EH (cell line): ENCODE measurements at regions not wholly inside any gene's neighbourhood (a gene's known extent, or its start where the extent isn't known, plus 50 kb on each side); places are given as distances from the start of the nearest gene placed in this dataset.
A peak's percentile ranks its signal among the peaks of the same experiment; 100 is the strongest.

Experiments used
- DNase-seq: peaks from one replicate; pipeline ENCODE4 v3.0.0-alpha.2; 2015; ENCODE audit warnings: low read depth

DNA sequence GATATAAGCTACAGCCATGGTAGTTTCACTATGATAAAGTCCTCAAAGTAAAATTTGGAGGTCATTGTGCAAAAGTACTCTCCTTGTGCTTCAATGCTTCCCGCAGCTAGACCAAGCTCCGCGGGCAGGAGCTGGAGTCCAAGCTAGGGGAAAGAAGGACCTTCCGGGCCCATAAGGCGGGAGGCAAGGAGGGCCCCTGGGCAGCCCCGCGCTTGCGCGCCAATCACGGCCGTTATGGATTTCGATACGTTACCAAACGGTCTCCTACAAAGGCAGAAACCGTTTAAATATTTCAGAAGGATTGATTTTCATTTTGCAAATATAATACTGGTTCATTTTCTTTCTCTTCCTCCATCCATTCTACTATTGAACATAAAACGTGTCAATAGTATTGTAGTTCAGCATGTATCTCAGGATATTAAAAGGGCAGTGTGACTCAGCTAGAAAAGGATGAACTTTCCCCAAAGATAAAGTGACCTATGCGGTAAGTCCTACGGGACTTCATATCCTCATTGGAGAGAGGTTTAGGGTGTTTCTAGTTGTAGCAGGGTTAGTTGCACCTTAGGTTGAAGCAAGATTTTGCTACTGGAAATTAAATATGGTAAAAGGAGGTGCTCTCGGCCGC, 128.0 kb downstream of the KIF20B start:
- DNase-seq = no peak

DNA sequence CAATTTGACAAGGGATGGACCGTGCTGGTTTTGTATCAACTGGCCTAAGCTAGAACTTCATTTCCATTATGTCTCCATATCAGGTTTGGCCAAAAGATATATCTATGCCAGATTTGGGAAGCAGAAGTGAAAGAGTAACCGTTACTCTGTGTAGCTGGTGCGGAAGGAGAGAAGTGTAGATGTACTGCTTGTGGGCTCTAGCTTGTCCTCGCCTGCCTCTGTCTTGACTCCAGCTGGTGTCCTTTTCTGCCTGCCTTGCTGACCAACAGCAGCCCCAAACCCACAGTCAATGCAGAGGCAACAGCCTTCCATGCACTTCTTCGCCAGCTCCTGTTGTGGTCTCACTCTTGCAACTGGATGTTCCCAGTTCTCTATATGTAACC, 128.5 kb downstream of the KIF20B start:
- no peak for DNase-seq

DNA sequence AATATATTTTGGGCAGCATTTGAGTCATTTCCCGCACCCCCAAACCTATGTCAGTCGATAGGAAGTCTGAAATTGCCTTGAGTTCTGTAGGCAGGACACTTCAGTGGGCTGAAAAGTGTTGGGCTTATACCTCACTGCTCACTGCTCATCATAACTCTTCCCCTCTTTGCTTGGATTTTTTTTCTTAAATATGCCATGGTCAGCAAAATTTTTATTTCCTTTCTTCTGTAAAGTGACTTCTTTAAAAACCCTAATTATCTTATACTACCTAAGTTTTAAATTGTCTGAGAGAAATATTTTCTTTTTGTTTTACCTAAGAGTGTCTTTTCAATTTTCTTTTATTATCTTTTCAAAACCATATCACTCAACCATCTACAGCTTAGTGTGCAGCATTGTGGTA, 129.2 kb downstream of the KIF20B start:
- DNase-seq = no peak

DNA sequence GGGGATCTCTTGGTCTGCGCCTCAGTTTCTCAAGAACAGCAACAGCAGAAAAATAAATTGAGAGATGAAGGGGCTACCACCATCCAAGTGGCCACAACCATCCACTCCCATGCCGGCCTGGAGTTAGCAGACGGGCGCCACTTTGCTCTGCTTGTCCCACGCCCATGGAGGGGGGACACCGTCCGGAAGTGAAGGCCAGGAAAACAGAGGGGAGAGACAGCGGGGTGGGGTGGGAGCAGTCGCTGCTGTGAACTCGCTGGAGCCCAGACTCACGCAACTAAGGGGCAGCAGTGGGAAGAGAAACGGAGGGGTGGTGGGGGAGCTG, 135.4 kb downstream of the KIF20B start:
- DNase-seq = no peak

DNA sequence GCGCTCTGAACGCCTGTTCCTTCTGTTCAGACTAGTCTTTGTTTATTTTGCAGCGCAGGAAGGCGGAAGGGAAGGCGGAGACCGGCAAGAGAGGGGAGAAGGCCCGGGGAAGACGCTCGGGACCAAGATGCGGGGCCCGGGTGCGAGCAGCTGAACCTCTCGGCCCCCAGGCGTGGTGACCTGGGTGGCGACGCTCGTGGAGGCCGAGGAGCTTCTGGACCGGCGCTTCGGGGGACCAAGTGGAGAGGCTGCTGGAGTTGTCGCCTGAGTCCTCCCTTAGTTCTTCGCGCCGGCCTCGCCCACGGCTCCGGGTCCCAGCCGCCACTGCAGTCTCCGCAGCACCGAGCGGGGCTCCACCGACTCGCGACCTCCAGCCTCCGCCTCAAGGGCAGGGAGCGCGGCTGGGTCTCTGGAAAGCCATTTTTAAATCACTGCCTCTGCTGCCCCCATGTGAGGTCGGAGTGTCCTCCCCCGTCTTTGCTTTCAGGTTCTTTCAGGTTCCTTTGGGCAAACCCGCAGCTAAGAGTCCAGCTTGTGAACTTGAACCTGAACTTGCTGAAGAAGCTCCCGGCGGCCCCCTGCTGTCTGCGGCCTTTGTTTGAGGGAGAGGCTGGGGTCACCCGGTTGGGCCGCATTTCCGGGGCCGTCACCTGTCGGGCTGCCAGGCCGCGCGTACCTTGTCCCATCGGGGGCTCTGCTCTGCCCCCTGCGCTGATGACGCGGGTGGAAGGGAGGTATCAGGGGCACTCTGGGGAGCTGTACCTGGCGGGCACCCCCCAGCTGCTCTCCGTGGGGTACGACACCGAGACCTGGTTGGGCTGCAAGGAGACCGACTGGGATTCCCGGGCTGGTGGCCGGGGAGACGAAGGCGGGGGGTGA, 136.0 kb downstream of the KIF20B start:
- DNase-seq = peak; percentile 26

DNA sequence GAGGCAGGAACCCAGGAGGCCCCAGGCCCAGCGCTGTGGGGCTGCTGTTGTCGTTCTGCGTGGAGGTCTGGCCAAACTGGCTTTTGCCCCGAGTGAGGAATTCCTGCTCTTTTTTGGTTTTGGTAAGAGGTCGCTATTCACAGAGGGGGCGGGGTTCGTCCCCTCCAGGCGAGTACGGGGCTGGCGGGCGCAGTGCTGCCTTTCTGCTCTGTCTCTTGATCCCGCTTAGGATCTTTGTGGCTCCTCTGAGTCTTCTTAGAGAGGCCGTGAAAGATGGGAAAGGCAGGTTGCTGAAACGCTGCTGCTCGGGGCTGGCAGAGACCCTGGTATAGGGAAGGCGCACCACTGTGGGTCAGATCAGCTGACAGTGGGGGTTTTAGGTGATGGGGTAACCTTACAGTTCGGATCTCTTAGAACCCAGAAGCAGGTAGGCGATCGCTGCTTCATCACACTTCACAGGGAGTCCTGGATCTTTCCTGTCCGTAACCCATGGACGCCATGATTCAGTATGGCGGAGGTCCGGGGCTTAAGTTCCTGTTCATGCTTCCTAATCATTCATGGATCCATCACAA, 136.7 kb downstream of the KIF20B start:
- no peak for DNase-seq

DNA sequence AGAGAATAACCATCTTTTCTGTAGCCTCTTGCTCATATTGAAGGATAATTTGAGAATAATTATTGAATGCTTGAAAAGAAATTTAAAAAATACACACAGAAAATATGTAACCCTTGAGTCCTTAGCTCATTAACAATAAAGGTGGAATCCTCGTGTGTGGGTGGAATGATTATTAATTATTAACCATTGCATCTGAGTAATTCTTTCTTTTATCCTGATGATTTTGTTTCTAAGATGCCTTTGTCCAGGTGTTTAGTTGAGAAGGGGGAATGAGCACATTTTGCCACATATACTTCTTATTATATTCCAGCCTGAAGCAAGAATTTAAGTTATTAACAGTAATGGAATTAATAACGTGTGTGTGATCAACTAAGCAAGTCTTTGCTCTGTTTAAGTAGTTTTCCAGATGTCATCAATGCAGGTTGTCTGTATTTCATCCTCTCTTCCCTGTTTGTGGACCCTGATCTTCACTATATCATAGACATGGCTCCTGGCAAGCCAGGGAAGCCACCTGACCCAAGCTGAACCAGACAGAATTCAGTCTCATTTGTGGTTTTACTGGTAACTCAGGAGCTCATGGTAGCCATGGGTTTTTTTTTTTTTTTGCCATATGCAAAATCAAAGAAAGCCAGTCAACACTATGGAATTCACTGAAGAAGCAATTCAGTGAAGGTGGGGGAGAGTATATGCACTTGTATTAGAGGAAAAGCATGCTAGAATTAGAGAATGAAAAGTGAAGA, 144.3 kb downstream of the KIF20B start:
- peak; percentile 56 for DNase-seq

DNA sequence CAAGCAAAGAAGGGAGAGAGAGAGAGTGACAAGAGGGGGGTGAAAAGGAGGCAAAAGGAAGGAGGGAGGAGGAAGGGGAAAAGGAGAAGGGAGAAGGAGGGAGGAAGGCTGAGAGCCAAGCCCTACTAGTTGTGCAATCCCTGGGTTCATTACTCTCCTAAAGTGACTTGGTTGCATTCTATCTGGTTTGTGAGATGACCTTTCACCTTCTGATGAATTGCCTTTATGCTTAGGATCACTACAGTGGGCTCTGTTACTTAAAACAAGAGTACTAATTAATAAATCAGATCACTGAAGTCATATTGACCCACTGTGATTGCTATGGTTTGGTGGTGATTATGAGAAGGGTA, 144.9 kb downstream of the KIF20B start:
- DNase-seq = no peak

DNA sequence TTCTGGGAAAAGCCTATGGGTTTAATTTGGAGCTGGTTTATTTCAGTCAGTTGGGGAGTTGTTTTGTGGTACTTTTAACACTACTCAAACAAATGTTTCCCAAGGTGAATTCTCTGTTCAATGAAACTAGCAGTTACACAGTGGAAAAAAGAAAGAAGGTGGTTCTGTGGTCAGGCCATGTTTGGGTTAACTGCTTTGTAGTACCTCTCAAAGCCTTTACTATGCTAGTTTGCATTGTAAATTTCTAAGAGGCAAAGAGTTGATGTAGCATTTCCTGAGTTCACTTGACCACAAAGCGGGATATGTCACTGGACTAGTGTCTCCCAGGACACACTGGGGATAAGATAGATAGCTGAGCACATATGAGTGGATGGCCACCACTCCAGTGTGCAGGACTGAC, 145.4 kb downstream of the KIF20B start:
- DNase-seq = no peak

DNA sequence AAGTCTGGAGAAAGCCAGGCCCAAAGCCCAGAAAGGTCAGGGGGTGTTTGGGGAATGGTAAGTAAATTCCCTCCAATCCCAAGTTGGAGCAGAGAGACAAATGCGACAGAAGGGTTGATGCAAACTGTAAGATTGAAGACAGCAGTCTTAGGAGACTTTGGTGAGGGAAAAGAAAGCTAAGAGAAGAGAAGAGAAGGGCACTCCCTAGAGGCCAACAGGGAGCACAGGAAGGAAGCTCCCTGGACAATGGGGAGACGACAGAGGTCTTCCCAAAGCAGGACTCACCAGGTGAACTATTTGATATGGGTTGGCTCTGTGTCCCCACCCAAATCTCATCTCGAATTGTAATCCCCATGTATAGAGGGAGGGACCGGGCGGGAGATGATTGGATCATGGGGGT, 151.5 kb downstream of the KIF20B start:
- no peak for DNase-seq

DNA sequence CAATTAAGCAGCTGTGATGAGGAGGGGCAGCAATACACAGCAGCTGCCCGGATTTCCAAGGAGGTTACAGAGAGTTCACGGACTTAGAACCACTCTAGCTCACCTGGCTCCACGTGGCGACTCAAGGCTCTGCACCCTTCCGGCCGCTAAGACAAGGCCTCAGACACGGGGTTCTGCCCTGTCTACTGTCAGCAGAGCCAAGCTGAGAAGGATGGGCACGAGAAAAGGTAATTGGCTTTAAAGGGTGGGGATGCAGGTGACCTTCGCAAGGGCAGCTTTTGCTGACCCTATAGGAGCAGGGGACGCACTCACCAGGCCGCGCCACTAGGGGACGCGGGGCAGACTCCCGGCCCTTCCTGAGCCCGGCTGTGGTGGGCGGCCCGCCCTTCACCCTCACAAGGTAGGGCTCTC, 152.4 kb downstream of the KIF20B start:
- no peak for DNase-seq

DNA sequence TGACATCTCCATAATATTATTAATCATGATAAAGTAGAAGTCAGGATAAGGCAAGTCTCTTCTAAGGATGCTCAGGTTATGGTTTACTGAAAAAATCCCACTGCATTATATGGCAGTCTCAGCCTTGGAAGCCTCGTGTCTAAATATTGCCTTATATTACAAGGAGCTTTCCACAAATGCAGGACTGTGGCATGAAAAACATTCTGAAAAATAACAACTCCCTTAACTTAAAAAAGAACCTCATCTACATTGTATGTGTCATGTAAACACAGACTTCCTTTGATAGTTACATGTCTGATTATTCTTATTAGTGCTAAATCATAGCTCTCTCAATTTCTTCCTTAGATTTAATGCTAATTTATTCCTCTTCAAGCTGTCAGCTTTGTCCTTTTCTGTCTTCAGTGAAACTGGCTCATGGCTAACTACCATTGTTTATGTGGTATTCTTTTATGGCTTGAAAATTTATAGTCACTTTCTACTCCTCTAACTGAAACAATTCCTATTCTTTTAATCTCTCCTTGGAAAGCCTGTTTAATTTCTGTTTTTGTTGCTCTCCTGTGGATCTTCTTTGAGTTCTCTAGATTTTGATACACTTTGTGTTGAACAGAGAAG, 156.1 kb downstream of the KIF20B start:
- peak; percentile 43 for DNase-seq

DNA sequence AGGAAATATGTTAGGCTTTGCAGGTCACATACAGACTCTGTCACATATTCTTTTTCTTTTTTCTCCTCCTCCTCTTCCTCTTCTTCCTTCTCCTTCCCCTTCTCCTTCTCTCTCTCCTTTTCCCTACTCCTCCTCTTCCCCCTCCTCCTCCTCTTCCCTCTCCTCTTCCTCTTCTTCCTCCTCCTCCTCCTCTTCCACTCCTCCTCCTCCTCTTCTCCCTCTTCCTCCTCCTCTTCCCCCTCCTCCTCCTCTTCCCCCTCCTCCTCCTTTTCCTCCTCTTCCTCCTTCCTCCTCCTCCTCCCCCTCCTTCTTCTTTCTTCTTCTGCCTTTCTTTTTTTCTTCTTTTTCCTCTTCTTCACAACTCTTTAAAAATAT, 159.8 kb downstream of the KIF20B start:
- no peak for DNase-seq

DNA sequence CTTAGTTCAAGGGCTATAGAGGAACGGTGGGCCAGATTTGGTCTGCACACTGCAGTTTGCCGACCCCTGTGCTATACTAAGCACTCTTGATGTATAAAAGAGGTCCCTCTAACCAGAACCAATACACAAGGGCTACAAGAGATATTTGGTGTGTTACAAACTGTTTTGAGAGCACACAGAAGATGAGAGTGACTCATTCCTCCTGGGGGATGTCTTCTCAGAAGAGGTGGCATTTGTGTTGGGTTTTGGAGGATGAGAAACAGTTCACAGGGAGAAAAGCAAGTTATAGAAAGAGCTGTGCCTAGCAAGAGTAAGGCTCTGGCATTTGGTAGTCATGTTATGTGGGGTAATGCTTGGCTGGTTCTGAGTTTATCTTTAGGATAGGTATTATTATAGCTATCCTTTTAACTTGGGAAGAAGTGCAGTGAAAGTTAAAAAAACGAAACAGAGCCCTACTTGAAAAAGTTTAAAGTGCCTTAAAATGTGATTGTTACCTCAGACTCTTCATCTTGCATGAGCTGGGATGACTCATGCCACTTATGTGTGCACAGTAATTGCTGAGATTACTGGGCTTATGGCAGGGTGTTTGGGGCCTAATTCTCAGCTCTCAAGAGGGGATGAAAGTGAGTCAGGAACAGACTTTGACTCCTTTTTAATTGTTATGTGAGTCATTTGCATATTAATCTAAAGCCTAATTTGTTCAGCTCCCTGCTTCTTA, 160.4 kb downstream of the KIF20B start:
- peak; percentile 63 for DNase-seq

DNA sequence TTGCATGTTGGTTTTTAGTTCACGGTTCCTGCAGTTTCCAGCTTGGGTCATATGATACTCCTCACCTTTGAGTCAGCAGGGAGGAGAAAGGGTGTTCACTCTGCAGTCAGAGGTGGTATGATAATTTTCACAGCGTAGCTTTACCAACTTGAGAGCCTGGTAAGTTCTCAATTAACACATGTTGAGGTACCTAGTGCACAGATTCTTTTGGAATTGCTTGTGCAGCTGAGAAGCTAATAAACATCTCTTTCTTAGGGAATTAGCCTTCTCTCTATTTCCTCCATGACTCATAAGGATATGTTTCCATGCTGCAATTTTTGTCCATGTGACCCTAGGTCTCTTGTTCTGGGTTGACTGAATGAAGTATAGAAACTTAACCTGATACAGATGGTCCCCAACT, 166.6 kb downstream of the KIF20B start:
- peak; percentile 46 for DNase-seq

DNA sequence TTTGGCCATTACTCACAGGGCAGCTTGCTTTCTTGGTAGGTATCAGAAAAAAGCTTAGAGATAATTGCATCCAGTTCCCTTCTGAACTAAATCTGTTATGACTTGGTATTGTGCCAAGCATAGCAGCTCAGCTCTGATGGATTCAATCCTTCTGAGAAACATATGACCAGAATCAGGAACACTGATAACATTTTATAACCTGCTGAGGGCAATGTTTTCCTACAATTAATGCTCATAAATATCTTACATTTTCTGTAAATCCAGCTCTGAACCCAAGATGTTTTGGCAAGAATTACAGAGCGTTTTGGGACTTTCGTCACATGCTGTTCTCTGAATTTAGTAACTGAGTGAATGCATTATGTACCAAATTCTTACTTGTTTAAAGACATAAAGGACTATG, 167.8 kb downstream of the KIF20B start:
- peak; percentile 54 for DNase-seq

DNA sequence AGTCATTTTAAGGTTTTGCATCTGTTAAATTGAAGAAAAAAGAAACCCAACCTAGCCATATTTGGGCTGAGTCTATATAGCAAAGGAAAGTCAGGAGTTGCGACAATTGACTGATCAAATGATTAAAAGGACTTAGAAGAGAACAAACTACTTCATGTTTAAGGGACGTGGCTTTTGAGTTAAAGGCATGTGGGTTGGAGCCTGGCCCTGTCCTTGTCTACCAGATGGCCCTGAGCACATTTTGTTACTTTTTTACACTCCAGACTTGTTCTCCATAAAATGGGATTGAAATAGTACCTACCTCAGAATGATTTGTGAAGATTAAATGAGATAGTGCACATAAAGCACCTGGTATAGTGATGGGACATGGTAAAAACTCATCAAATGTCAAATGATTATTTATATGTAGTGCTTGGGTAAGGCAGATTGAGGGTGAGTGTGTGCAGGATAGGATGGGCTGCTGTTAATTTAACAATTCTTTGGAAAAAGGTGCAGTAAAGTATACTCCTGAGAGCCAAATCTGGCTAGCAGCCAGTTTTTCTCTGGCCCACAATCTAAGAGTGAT, 168.3 kb downstream of the KIF20B start:
- DNase-seq = no peak

DNA sequence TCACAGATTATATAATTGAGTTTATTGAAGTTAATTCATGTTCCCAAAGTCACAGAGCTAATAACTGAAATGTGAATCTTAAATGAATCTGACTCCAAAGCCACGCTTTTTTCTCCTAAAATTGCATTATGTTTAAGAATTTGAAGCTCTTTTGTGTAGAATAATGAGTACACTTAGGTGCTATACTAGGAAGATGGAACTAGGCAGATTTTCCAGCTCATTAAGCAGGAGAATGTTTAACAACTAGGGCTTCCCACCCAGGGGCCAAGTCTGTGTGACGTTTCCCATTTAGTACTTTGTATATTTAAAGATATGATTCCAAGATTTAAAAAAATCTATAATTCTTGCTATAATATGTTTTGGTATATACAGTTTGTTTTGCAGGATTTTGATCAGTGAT, 169.5 kb downstream of the KIF20B start:
- no peak for DNase-seq

DNA sequence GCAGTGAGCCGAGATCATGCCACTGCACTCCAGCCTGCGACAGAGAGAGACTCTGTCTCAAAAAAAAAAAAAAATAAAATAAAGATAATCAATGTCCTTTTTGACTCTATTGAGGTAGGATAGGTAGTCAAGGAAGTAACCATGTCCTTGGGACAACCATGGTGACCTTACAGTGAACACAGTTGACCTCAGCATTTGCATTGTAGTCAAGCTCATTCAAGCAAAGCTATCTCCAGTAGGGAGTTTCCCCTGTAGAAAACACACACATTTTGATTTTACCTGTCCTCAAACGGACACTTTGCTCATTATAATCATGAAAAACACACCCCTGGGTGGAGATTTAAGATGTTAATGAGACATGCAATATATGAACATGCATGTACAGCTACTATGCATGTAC, 171.7 kb downstream of the KIF20B start:
- DNase-seq = no peak

DNA sequence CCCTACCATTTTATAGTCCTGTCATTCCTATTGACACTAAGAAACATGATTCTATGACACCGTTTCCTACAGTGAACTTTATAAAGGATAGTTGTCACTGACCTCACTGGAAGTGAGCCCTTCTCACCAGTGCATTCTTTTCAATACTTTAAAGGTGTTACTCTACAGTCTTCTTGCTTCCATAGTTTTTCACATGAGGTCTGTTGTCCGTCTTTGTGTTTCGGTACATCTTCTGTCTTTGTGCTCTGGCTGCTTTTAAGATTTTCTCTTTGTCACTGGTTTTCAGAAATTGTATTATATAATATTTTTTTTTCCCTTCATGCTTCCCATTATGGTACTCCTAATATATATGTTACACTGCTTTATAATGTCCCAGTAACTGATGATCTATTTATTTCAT, 174.2 kb downstream of the KIF20B start:
- DNase-seq = no peak

DNA sequence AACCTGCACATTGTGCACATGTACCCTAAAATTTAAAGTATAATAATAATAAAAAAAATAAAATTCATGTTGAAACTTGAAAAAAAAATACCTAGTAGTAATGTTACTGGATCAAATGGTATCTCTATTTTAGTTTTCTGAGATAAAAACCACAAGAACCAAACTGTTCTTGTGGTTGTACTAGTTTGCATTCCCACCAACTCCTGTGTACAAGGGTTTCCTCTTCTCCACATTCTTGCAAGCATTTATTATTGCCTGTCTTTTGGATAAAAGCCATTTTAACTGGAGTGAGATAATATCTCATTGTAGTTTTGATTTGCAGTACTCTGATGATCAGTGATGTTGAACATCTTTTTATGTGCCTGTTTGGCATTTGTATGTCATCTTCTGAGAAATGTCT, 177.7 kb downstream of the KIF20B start:
- peak; percentile 27 for DNase-seq

DNA sequence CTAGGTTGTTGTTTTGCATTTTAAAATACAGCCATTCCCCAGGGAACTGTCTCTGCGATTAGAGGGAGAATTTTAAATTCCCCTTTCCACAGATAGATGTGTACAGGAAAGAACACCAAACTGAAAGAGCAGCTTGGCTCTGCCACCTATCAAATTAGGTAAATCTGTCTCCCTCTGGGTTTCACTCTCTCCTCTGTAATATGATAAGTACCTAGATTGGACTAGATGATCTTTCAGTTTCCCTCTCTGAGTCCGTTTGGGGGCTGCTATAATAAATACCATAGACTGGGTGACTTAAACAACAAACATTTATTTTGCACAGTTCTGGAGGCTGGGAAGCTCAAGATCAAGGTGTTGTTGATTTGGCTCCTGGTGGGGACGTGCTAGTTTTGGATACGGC, 186.0 kb downstream of the KIF20B start:
- no peak for DNase-seq
